GM21786 (cell line): ENCODE measurements at regions not wholly inside any gene's neighbourhood (a gene's known extent, or its start where the extent isn't known, plus 50 kb on each side); places are given as distances from the start of the nearest gene placed in this dataset.

ENCODE experiments used
- ATAC-seq: cut with Tn5 transposase; IDR thresholded peaks from one replicate; pipeline ENCODE4 v1.9.1; 2021; ENCODE audit not compliant: unreplicated experiment

DNA sequence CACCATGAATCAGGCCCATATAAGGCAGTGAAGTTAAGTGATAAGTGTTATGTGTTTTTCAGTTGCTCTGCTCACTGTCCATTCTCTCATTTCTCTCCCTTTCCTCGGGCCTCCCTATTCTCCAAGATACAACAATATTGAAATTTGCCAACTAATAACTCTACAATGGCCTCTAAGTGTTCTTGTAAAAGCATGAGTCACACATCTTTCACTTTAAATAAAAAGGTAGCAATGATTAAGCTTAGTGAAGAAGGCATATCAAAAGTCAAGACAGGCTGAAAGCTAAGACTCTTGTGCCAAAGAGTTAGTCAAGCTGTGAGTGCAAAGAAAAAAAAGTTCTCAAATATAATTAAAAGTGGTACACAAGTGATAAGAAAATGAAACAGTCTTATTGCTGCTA, 675.4 kb downstream of the OTOL1 start:
- ATAC-seq, result no peak

DNA sequence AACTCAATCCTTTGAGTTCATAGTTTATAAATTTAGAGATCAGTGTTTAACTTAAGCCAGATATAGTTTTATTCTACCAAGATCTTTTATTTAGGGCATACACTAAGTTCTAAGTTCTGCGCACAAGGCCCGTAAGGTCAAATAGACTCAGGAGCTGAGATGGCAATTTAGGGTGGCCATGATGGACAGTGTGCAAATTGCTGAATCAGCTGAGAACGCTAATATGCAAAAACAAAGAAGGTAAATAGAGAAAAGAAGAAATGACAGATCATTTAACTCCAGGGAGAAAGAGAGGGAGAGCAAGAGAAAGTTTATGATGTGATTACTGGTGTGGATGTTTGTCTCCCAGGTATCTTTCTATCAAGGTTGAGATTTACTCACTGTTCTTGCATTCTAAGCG, 678.5 kb downstream of the OTOL1 start:
- no peak for ATAC-seq

DNA sequence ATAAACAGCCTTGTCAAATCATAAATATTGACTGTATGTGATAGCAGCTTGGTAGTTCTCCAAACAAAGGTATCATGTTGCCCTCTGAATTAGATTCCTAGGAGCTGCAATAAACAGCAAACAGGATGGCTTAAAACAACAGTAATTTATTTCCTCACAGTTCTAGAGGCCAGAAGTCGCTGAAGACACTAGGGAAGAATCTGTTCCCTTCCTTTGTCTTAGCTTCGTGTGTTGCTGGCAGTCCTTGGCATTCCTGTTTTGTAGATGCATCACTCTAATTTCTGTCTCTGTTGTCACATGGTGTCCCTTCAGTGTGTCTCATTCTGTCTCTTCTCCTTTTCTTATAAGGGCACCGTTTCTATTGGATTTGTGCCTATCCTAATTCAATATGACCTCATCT, 679.3 kb downstream of the OTOL1 start:
- ATAC-seq, result no peak

DNA sequence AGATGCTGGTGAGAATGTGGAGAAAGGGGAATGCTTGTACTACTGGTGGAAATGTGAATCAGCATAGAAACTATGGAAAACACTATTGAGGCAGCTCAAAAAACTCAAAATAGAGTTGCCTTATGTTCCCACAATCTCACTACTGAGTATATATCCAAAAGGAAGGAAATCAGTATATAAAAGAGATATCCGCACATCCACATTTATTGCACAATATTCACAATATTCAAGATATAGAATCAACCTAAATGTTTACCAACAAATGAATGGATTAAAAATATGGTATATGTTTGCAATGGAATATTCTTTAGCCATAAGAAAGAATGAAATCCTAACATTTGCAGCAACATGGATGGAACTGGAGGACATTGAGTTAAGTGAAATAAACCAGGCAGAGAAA, 686.8 kb downstream of the OTOL1 start:
- ATAC-seq, result no peak

DNA sequence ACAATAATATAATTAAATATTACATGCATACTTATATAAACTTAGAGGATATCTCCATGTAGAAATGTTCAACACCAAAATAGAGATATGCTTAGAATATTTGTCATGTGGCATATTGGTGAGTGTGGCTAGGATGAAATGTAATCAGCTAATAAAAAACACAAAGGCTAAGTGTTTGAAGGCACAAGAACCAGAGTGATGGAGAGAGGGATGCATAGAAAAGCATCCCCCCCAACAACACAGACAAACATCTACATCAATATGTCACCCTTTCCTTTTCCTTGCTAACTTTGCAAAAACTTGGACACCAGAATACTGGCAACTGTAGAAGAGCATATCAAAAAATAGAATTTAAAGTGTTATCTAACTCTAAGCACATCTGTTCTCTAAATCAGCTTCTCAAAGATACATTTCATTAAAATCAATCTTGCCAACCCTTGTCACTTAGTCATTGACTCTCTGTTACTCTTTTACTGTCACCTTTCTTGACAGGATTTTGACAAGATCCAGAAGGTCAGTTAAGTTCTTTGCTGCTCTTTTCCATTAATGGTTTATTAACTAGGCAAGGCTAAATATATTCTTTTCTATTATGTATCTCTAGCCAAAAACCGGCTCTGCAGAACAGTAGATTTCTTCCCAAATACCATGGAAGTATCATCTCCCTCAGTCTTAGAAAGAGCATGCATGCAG, 695.9 kb downstream of the OTOL1 start:
- no peak for ATAC-seq

DNA sequence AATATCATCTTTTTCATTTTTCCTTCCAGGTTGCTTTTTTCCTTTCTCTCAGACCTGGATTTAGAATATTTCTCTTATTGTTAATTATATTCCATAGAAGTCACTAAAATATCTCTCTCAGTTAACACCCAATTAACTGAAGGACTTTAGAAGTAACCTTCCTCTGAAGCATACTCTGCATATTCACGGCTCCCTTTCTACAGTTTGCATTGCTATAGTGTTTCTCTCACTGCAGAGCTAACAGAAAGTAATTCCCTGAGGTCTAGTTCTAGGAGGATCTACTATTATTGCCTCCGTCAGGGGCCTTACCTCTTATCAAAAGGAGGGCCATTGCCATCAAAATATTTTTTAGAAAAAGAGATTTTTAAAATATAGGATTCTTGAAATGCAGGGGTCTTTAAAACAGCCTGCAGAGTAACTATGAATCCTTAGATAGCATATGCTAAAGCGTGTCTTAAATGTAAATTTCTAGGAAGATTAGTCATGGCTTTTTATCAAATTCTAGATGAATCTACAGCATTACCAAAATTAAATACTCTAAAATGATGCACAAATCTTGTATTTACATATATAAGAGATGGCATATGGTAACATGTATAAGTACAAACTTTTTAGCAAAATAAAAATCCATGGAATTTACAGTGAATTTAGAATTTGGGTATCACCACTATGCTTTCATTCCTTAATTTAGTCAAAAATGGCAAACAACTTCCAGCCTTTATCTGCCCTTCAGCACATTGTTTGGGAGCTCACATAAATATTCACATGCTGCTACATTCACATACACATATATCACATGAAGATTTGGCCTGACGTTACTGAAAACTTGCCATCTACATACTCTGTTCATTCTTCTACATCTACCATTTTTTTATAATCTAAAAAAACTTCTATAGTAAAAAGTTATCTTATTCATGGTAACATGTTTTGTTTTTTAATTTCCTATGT, 696.8 kb downstream of the OTOL1 start:
- no peak for ATAC-seq

DNA sequence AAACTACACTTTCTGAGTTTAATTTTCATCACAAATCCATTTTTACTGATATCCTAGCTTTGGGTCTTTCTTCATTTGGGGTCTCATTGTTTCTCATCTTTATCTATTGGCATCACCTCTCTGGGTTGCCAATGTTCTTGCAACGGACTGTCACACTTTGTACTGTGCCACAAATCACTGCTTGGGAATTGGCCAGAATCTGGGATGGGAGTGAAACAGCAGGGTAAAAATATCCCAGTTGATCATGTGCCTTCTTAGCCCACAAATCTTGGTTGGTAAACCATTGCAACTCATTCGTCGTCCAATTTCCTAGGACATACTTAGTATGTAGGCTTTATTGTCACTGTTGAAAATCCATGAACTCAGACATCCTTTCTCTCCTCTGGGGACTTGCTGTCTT, 698.5 kb downstream of the OTOL1 start:
- ATAC-seq, result no peak

DNA sequence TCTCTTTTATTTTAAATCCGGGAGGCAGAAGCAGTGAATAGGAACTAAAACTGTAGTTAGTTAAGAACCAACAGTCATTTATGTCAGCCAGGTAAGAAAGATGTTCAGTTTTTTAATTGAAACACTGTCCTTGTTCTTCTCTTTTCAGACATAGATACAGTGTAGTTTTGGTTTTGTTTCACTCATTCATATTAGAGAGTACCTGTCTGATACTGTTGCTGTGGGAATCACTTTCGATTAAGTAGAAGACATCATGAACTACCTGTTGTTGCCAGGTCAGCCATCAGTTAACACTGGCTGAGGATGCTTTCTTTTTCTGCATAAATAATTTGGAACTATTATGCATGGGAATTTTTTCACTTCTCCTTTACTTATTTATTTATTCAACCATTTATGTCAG, 700.4 kb downstream of the OTOL1 start:
- ATAC-seq, result no peak

DNA sequence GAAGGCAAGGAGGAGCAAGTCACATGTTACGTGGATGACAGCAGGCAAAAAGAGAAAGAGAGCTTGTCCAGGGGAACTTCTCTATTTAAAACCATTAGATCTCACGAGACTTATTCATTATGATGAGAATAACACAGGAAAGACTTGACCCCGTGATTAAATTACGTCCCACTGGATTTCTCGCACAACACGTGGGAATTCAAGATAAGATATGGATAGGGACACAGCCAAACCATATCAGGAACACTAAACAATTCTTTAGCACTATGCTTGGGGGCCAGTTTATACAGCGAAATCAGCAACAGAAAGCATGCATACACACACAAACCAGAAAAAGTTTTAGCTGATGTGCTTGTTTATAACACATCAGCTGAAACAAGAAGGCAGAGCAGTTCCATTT, 704.2 kb downstream of the OTOL1 start:
- ATAC-seq, result no peak

DNA sequence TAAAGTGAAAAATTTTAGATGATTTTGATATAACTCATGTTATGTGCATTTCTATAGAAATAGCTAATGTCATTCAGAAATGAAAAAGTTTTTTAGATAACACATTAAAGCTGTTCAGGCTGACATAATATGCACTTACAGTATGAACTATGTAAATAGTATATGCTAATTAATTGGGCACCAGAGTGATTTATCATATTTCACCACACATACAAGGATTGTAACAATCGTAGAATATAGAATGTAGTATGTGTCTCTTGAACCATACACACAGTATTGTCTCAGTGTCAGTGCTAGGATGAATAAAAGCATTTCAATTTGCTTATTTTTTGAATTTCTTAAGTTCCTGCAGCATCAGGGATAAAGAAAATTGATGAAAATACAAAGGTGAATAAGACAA, 710.0 kb downstream of the OTOL1 start:
- no peak for ATAC-seq

DNA sequence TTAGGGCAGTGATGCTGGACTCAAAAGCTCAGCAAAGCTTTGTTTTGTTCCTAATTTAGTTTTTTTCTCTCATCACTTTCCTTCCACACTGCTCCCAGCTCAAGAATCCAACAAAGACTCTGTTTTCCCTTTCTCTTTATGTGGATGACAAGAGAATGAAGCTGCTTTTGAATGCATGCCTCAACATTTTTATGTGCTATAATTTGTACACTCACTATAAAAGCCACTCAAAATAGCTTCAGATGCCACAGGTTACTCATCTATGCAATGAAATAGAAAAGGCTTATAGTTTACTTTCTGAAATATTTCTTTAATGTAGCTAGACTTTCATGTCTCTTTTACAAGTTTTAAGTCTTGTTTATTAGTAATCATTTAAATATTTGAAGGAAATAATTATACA, 714.9 kb downstream of the OTOL1 start:
- ATAC-seq, result no peak

DNA sequence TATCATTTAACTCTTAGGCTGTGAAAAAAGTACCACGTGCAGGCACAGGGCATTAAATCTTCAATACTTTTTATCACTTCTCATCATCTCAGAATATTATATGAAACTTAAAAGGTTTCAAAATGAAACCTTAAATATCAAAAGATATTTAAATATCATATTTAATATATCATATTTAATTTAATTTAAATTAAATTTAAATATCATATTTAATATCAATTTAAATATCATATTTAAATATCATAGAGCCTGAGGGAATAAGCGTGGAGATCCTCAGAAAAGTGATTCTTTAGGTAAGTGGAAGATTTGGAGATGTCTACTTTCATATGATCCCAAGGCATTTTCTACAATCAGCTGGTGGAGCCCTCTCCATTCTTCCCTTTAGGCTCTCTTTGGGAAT, 716.6 kb downstream of the OTOL1 start:
- ATAC-seq, result no peak

DNA sequence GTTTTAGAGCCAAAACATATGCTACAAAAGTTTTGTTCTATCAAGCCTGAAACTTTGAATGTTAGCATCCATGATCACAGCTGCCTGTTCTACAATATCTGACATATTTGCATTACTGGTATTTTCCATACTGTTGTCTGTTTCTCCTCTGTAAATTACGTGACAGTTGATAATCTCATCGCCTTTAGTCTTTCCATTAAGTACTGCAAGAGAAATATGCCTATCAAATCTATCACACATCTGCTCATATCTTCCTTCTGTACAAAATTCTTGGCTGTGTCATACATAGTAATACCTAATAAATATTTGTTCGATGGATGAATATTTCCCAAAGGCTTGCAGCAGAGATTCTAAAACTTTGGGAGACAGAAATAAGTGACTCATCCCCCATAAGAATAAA, 717.3 kb downstream of the OTOL1 start:
- no peak for ATAC-seq

DNA sequence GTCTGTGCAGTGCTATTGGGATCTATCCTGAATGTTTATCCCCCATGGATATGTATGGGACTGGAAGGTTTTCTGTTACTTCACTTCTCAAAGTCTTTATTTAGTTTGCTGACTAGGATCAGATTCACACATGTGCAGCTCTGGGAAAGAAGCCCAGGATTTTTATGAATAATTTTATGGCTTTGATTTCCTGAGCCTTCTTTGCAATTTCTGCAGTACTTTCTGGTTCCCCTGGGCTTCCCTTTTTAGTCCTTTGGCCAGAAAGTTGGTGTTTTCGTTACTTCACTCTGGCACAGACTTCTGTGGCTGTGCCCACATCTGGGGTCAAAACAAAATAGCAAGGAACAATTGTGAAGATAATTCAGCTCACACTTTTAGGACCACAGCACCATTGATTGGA, 721.0 kb downstream of the OTOL1 start:
- ATAC-seq, result no peak

DNA sequence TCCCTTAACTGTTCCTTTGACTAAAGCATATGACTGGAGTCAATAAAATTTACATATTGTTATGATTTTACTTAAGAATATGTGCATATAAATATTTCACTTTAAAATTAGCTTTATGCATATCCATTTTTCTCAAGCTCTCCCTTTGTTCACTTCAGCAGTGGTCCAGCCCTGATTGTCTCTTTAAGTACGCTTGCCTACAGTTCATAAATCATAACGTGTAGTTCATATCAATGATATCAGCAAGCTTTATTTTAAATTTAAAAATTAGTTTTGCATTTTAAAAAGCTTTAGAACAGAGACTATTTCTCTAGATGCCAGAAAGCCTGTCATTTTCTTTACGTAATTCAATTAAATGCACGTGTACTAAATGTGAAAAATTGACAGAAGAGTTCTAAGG, 721.9 kb downstream of the OTOL1 start:
- no peak for ATAC-seq

DNA sequence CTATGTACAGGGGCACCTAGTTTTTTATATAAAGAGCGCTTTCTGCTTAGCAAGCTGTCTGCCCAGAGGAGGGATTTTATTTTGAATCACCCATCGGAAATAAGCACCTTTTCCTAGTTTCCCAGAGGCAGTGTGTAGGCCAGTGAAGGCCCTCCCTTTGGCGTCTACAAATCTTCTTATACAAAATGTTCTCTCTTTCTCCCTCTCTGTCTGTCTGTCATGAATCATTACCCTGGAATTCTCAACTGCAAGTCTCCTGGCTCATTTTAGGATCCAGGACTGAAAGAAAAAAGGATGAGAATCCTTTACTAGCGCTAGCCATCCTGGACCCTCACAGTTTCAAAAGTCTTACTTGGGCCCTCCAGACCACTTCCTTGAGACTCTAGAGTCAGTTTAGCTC, 728.1 kb downstream of the OTOL1 start:
- ATAC-seq, result no peak

DNA sequence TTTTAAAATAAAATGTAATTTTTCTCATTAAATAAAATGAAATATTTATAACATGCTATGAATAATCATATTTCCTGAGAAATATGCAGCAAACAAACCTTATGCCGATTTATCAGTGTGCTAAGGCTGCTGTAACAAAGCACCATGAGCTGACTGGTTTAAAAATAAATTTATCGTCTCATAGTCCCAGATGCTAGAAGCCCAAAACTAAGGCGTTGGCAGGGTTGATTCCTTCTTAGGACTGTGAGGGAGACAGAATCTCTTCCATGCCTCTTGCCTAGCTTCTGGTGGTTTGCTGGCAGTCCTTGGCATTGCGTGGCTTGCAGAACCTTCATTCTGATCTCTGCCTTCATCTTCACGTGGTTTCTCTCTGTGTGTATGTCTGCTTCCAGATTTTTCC, 740.3 kb downstream of the OTOL1 start:
- no peak for ATAC-seq

DNA sequence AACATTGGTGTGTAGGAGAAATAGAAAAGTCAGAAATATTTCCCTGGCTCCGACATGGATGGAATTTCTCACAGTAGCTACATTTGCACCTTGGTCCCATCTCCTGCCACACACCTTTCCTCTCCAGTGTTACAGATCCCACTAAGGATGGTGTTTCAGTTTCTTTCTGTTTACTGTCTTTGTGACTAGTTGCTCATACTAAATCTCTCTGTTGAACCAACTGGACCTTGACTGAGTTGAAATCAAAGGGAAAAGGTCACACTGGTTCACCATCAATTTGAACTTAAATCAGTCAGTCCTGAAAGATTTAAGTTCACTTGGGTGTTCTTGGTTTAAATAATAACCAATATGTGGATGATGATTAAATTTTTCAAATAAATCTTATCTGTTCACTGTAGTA, 754.2 kb downstream of the OTOL1 start:
- ATAC-seq, result no peak

DNA sequence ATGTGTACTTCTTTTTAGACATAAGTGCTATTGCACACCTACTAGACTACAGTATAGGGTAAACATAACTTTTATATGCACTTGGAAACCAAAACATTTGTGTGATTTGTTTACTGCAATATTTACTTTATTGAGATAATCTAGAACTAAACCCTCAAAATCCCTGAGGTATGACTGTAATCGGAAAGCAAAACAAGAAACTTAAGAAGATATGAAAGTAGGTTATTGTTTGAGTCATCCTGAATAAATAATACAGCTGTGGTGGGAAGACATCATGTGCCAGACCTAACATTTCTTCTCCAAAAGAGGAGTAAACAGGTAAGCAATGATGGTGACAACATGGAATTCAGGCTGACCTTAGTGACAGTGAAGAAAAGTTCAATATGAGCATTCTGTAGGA, 765.5 kb downstream of the OTOL1 start:
- no peak for ATAC-seq

DNA sequence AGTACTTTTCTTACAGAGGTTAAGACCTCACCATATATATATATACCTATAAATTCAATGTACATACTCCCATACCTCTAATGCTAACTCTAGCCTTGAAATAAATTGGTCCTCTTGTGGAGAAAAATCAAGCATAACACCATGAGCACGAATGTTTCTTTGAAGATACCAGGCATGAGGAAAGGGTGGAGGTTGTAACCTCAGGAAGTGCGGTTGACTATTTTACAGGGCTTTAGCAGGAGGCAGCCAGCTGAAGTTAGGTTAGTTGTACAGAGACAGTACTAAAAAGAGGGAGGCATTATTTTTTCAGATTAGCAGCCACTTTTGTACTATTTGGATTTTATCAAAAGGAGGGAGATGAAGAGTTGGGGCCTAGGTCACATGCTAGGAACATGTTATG, 767.0 kb downstream of the OTOL1 start:
- no peak for ATAC-seq

DNA sequence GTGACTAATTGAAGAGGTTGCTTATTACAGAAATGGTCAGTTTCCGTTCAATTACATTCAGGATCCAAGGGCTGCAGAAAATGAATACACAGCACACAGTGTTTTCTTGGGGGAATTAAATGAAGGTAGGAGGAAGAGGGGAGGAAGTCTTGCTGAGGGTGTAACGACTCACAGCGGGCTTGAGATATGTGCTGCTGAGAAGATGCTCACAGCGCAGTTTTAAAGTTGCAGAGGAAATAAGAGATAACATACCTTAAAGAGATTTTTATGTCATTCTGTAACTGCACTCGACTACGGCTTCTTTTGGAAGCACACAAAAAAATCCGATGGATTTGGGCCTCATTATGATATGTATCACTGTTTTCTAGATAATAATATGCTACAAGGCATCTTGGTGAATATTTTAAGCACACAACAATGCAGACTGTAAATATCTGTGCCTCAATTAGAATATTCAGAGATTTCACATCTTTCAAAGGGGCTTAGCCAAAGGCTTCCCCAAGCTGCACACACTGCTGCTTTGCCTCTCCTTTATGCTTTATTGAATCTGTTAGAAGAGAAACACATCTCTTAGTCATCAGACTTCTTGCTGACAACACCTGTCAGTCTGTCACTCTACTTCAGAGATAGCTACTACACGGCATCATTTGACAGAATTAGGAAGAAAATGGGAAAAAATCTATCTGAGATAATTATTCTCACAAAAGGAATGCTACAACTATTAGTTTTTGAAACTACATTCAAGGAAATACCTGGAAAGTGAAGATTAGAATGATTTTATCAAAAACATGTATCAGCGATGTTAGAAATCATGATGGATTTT, 773.2 kb downstream of the OTOL1 start:
- no peak for ATAC-seq

DNA sequence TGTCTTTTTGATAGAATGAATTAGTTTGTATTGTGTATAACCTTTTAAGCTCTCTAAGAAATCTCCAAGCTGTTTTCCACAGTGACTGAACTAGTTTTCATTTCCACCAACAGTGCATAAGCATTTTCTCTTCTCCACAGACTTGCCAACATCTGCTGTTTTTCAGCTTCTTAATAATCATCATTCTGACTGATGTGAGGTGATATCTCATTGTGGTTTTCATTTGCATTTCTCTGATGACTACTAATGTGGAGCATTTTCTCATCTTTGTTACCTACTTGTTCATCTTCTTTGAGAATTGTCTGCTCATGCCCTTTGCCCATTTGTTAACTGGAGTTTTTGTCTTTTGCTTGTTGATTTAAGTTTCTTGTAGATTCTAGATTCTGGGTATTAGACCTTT, 777.5 kb downstream of the OTOL1 start:
- no peak for ATAC-seq
